Fibroblast of upper back skin (primary cell): ENCODE measurements at regions not wholly inside any gene's neighbourhood (a gene's known extent, or its start where the extent isn't known, plus 50 kb on each side); places are given as distances from the start of the nearest gene placed in this dataset.
"Not testable (repeated sequence)": the region's sequence is repeated elsewhere in the genome, so short reads cannot be mapped to it uniquely, and the experiment has no call there.

Source experiments
- DNase-seq: peaks from one replicate; pipeline ENCODE4 v3.0.0-alpha.2; 2013

- DNase-seq: no peak
Observed at GRCh38 chr7:124101173-124101768, 68.4 kb upstream of the TMEM229A start.

- DNase-seq: no peak
Observed at GRCh38 chr7:124100190-124100589, 67.3 kb upstream of the TMEM229A start.

GRCh38 chr7:124099585-124099984 lies 66.7 kb upstream of the TMEM229A start:
- not testable (repeated sequence) for DNase-seq

- DNase-seq: no peak
Observed at GRCh38 chr7:124089621-124090020, 56.8 kb upstream of the TMEM229A start.

GRCh38 chr7:124088590-124088989 lies 55.7 kb upstream of the TMEM229A start:
- DNase-seq: no peak

GRCh38 chr7:124086843-124087242 lies 54.0 kb upstream of the TMEM229A start:
- no peak for DNase-seq

GRCh38 chr7:124085179-124085578 lies 52.3 kb upstream of the TMEM229A start:
- no peak for DNase-seq

- no peak for DNase-seq
Observed at GRCh38 chr7:124084024-124084423, 51.2 kb upstream of the TMEM229A start.
